ENCODE measurements at regions not wholly inside any gene's neighbourhood (a gene's known extent, or its start where the extent isn't known, plus 50 kb on each side); places are given as distances from the start of the nearest gene placed in this dataset.

GRCh38 chr6:81534934-81535465 lies 217.5 kb downstream of the TENT5A start:
- no peak overlapping the region for H3K4me3 ChIP-seq (ENCODE audit: low read depth in 2 of 2, low read length in 1 of 2)
- POLR2A ChIA-PET = no interaction called here
- 50% methylated on average over 2 of the region's 2 CpGs for WGBS (ENCODE audit: low lambda C conversion rate)
- no peak overlapping the region for H3K27ac ChIP-seq (ENCODE audit: low read depth in 2 of 2, low read length in 1 of 2)
- H4K20me1 ChIP-seq (ENCODE audit: insufficient read depth) = no peaks in the 10 kb centered on the region
- H2AFZ ChIP-seq (ENCODE audit: low read depth) = no peak overlapping the region
- H3F3A ChIP-seq (replicated peaks; ENCODE audit: insufficient read depth) = no peaks in the 10 kb centered on the region
- TF ChIP-seq NFIC (IDR thresholded peaks at IDR 0.05; ENCODE audit: borderline replicate concordance) (no peak), RAD21 (IDR thresholded peaks at IDR 0.05; ENCODE audit: low read length) (no peak), TCF12 (IDR thresholded peaks at IDR 0.05) (no peak), REST (IDR thresholded peaks at IDR 0.05; ENCODE audit: low read depth, low read length) (no peak), EP300 (IDR thresholded peaks at IDR 0.05; ENCODE audit: borderline replicate concordance in 1 of 2, low read depth in 1 of 2, low read length in 1 of 2) (no peak), NRF1 (IDR thresholded peaks at IDR 0.05; ENCODE audit: low read depth, low read length) (no peak), TAF1 (IDR thresholded peaks at IDR 0.05; ENCODE audit: borderline replicate concordance, low read depth, low read length) (no peak), POLR2AphosphoS5 (IDR thresholded peaks at IDR 0.05; ENCODE audit: low read depth, low read length) (no peak), ELF1 (IDR thresholded peaks at IDR 0.05) (no peak), MEF2A (IDR thresholded peaks at IDR 0.05; ENCODE audit: borderline replicate concordance, low read depth) (no peak), SIN3A (IDR thresholded peaks at IDR 0.05; ENCODE audit: borderline replicate concordance, low read depth, low read length) (no peak), CTCF (IDR thresholded peaks at IDR 0.05) (no peak), EZH2phosphoT487 (IDR thresholded peaks at IDR 0.05; ENCODE audit: borderline replicate concordance, low read depth) (no peak), RXRA (IDR thresholded peaks at IDR 0.05; ENCODE audit: borderline replicate concordance, low read depth) (no peak)
- no peaks in the 10 kb centered on the region for H3K79me2 ChIP-seq (ENCODE audit: insufficient read depth)
- H3K27me3 ChIP-seq (ENCODE audit: insufficient read depth) = no peaks in the 10 kb centered on the region
- no peaks in the 10 kb centered on the region for H3K4me1 ChIP-seq (ENCODE audit: control insufficient read depth in 1 of 2, insufficient read depth in 2 of 2, low read depth in 1 of 2, low read length in 1 of 2)
- H3K36me3 ChIP-seq (replicated peaks in 1 of 2; ENCODE audit: control insufficient read depth in 1 of 2, insufficient read depth in 2 of 2, low read length in 1 of 2) = no peaks in the 10 kb centered on the region
- no peak overlapping the region for H3K9ac ChIP-seq
- H3K9me2 ChIP-seq = no peaks in the 10 kb centered on the region
- H3K4me2 ChIP-seq = no peak overlapping the region
- CTCF ChIA-PET = no interaction called here
- DNase-seq = no peak
- H3K9me3 ChIP-seq = no peaks in the 10 kb centered on the region
